ENCODE measurements at regions not wholly inside any gene's neighbourhood (a gene's known extent, or its start where the extent isn't known, plus 50 kb on each side); places are given as distances from the start of the nearest gene placed in this dataset.
A peak's percentile ranks its signal among the peaks of the same experiment; 100 is the strongest.

- peak; percentile 54 for DNase-seq (ENCODE audit: low read depth, low spot score)
- TF ChIP-seq, protein P1, sequence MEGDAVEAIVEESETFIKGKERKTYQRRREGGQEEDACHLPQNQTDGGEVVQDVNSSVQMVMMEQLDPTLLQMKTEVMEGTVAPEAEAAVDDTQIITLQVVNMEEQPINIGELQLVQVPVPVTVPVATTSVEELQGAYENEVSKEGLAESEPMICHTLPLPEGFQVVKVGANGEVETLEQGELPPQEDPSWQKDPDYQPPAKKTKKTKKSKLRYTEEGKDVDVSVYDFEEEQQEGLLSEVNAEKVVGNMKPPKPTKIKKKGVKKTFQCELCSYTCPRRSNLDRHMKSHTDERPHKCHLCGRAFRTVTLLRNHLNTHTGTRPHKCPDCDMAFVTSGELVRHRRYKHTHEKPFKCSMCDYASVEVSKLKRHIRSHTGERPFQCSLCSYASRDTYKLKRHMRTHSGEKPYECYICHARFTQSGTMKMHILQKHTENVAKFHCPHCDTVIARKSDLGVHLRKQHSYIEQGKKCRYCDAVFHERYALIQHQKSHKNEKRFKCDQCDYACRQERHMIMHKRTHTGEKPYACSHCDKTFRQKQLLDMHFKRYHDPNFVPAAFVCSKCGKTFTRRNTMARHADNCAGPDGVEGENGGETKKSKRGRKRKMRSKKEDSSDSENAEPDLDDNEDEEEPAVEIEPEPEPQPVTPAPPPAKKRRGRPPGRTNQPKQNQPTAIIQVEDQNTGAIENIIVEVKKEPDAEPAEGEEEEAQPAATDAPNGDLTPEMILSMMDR (IDR thresholded peaks at IDR 0.05; ENCODE audit: low read depth, low read length): peak; percentile 19
- H3K4me3 ChIP-seq (ENCODE audit: low read depth, low read length): no peak overlapping the region
- in situ Hi-C loops (cut with HindIII; ENCODE audit: low sequenced_read_pairs): no loop called here
Observed at GRCh38 chr4:84238247-84239090, 260.6 kb downstream of the NKX6-1 start.

- in situ Hi-C loops (cut with HindIII; ENCODE audit: low sequenced_read_pairs): no loop called here
- TF ChIP-seq, protein P1 (IDR thresholded peaks at IDR 0.05; ENCODE audit: low read depth, low read length): no peak
- no peak for DNase-seq (ENCODE audit: low read depth, low spot score)
- no peak overlapping the region for H3K4me3 ChIP-seq (ENCODE audit: low read depth, low read length)
Observed at GRCh38 chr4:84237008-84237407, 262.1 kb downstream of the NKX6-1 start.

- H3K4me3 ChIP-seq (ENCODE audit: low read depth, low read length): no peak overlapping the region
- TF ChIP-seq, protein P1 (IDR thresholded peaks at IDR 0.05; ENCODE audit: low read depth, low read length): no peak
- in situ Hi-C loops (cut with HindIII; ENCODE audit: low sequenced_read_pairs): no loop called here
- no peak for DNase-seq (ENCODE audit: low read depth, low spot score)
Observed at GRCh38 chr4:84235126-84235944, 263.8 kb downstream of the NKX6-1 start.

- in situ Hi-C loops (cut with HindIII; ENCODE audit: low sequenced_read_pairs): no loop called here
Observed at GRCh38 chr4:84232309-84233095, 266.6 kb downstream of the NKX6-1 start.

GRCh38 chr4:84231539-84232055, 267.5 kb downstream of the NKX6-1 start:
- H3K4me3 ChIP-seq (ENCODE audit: low read depth, low read length): no peak overlapping the region
- no peak for DNase-seq (ENCODE audit: low read depth, low spot score)
- in situ Hi-C loops (cut with HindIII; ENCODE audit: low sequenced_read_pairs): no loop called here
- TF ChIP-seq, protein P1 (IDR thresholded peaks at IDR 0.05; ENCODE audit: low read depth, low read length): no peak

More at GRCh38 chr4:84232309-84233095, 266.6 kb downstream of the NKX6-1 start:
- TF ChIP-seq, protein P1 (IDR thresholded peaks at IDR 0.05; ENCODE audit: low read depth, low read length): no peak
- no peak overlapping the region for H3K4me3 ChIP-seq (ENCODE audit: low read depth, low read length)
- DNase-seq (ENCODE audit: low read depth, low spot score): no peak

DNA sequence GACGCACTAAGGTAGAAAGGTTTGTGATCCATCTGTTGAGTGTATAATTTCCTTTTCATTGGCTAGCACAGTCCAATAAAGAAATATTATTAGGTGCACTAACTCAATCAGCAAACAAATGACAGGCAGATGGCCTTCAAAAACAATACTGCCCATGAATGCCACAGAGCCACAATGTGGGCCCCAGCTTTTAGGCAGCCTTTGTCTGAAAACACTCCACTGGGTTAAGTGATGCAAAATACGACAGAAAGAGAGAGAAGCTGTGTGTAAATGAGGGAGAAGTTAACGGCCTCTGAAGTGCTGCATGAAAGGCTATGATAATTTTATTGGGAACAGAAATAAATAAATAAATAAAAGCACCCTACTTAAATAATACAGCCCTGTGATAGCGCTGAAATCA, 274.6 kb downstream of the NKX6-1 start:
- no peak overlapping the region for H3K4me3 ChIP-seq (ENCODE audit: low read depth, low read length)
- DNase-seq (ENCODE audit: low read depth, low spot score): no peak
- TF ChIP-seq, protein P1 (IDR thresholded peaks at IDR 0.05; ENCODE audit: low read depth, low read length): no peak
- in situ Hi-C loops (cut with HindIII; ENCODE audit: low sequenced_read_pairs): no loop called here
